GM18508 (cell line): ENCODE measurements at regions not wholly inside any gene's neighbourhood (a gene's known extent, or its start where the extent isn't known, plus 50 kb on each side); places are given as distances from the start of the nearest gene placed in this dataset.

ENCODE experiments used
- ATAC-seq: cut with Tn5 transposase; IDR thresholded peaks from one replicate; pipeline ENCODE4 v1.9.1; 2021; ENCODE audit warnings: moderate number of reproducible peaks; ENCODE audit not compliant: insufficient read depth, unreplicated experiment

- no peak for ATAC-seq
Measured at GRCh38 chr5:169367861-169368260, 66.9 kb upstream of the SLIT3 start.

DNA sequence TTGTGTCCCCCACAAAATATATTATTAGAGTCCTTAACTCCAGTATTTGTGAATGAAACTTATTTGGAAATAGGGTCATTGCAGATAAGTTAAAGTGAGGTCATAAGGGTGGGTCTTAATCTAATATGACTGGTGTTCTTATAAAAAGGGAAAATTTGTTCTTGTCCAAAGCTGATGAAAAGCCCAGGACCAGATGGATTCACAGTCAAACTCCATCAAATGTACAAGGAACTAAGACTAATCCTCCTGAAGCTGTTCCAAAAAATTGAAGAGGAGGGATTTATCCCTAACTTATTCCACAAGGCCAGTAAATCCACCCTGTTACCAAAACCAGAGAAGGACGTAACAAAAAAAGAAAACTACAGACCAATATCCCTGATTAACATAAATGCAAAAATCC lies 56.4 kb upstream of the SLIT3 start:
- ATAC-seq: no peak

- ATAC-seq: no peak
Measured at GRCh38 chr5:169356811-169357210, 55.9 kb upstream of the SLIT3 start.

DNA sequence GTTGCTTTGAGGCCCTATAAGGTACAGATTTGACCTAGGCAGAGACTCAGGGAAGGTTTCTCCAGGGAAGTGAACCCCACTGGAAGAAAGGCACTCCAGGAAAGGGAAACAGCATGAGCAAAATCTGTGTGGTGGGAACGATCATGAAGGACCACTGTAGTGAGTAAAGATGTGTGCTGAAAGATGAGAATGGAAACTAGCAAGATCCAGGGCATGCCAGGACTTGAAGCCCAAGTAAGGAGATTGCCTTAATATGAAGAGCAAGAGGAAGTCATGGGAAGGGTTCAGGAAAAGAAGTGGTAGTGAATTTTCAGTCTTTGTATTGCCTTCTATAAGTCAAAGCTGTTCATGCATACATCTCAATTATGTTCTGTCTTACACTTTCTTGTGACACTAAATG lies 55.2 kb upstream of the SLIT3 start:
- no peak for ATAC-seq

DNA sequence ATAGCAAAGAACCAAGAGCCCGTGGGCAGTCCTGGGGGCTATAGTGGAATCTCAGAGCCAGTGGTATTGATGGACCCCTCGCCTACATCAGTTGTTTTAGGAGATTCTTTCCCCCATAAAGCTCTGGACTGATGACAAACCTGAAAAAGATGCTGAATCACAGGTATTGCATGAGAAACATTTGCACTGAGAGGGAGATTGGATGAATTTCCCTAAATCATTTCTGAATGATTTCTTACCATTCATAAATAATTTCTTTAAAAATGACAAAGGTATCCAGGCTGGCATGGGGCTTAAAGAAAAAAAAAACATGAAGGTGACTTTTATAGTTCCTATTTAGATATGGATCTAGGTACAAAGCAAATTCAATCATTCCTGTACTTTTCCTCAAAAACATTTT lies 54.0 kb upstream of the SLIT3 start:
- ATAC-seq: no peak

DNA sequence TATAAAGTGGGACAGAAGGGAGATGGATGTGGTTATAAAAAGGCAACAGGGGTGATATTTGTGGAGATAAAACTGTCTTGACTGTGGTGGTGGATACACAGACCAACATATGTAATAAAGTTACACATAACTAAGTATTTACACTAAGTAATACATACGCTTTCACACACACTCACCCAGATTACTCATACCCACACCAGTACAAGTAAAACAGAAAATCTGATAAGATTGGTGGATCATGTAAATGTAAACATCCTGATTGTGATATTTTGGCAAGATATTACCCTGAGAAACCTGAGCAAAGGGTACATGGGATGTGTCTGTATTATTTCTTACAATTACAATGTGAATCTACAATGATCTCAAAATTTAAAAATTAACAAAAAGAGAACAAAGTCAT lies 53.3 kb upstream of the SLIT3 start:
- ATAC-seq: no peak

- ATAC-seq: no peak
Measured at GRCh38 chr5:169352901-169353300, 52.0 kb upstream of the SLIT3 start.

GRCh38 chr5:169351721-169352120 lies 50.8 kb upstream of the SLIT3 start:
- no peak for ATAC-seq

DNA sequence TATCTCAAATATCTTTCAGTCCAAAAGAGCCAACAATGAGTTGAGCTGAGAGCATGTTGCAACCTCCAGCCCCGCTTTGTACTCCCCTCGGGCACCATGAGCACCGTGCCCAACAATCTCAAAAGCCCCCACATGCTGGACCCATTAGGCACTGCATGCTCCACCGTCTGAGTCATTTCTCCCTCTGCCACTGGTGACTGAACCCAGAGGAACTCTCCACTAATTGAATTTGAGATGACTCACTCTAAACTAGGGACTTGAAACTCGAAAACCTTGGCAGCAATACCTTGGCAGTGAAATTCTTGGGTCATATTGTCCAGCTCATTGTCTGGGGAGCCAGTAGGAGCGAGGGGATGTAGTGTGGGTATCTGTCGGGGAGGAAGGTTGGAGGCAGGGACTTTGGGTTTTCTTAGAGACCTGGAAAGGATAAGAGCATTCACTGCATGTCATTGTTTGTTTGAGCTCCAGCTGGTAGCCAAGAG lies 49.9 kb upstream of the SLIT3 start:
- no peak for ATAC-seq
